ENCODE measurements at regions not wholly inside any gene's neighbourhood (a gene's known extent, or its start where the extent isn't known, plus 50 kb on each side); places are given as distances from the start of the nearest gene placed in this dataset.
"Not testable (repeated sequence)": the region's sequence is repeated elsewhere in the genome, so short reads cannot be mapped to it uniquely, and the experiment has no call there.

- no peak for DNase-seq
Observed at GRCh38 chr1:38208716-38209632, 162.4 kb upstream of the POU3F1 start.

GRCh38 chr1:38207906-38208305 lies 161.3 kb upstream of the POU3F1 start:
- no peak for DNase-seq

GRCh38 chr1:38207275-38207674 lies 160.7 kb upstream of the POU3F1 start:
- DNase-seq: no peak

GRCh38 chr1:38204698-38205097 lies 158.1 kb upstream of the POU3F1 start:
- no peak for DNase-seq

GRCh38 chr1:38203441-38203840 lies 156.8 kb upstream of the POU3F1 start:
- DNase-seq: no peak

- no peak for DNase-seq
Observed at GRCh38 chr1:38201431-38201830, 154.8 kb upstream of the POU3F1 start.

GRCh38 chr1:38198621-38199020 lies 152.0 kb upstream of the POU3F1 start:
- no peak for DNase-seq

- DNase-seq: no peak
Observed at GRCh38 chr1:38198099-38198498, 151.5 kb upstream of the POU3F1 start.

- DNase-seq: no peak
Observed at GRCh38 chr1:38197312-38198061, 150.9 kb upstream of the POU3F1 start.

- peak in 1 of 4 experiments; percentile 7 for DNase-seq
Observed at GRCh38 chr1:38194472-38194871, 147.9 kb upstream of the POU3F1 start.

GRCh38 chr1:38193040-38193439 lies 146.4 kb upstream of the POU3F1 start:
- no peak for DNase-seq

GRCh38 chr1:38191461-38191860 lies 144.9 kb upstream of the POU3F1 start:
- DNase-seq: no peak

GRCh38 chr1:38190983-38191382 lies 144.4 kb upstream of the POU3F1 start:
- no peak for DNase-seq

GRCh38 chr1:38187552-38187951 lies 141.0 kb upstream of the POU3F1 start:
- DNase-seq: no peak

- peak; percentile 34 to 77 (median 68) for DNase-seq
Observed at GRCh38 chr1:38186566-38186965, 140.0 kb upstream of the POU3F1 start.

- DNase-seq: no peak
Observed at GRCh38 chr1:38185913-38186312, 139.3 kb upstream of the POU3F1 start.

GRCh38 chr1:38183747-38184146 lies 137.2 kb upstream of the POU3F1 start:
- DNase-seq: no peak

GRCh38 chr1:38183096-38183495 lies 136.5 kb upstream of the POU3F1 start:
- no peak for DNase-seq

GRCh38 chr1:38180388-38180787 lies 133.8 kb upstream of the POU3F1 start:
- not testable (repeated sequence) for DNase-seq

- DNase-seq: no peak
Observed at GRCh38 chr1:38179483-38179882, 132.9 kb upstream of the POU3F1 start.

GRCh38 chr1:38178216-38178615 lies 131.6 kb upstream of the POU3F1 start:
- no peak for DNase-seq

- DNase-seq: no peak
Observed at GRCh38 chr1:38175121-38175520, 128.5 kb upstream of the POU3F1 start.

- DNase-seq: peak; percentile 8 to 46 (median 31)
Observed at GRCh38 chr1:38173848-38174247, 127.3 kb upstream of the POU3F1 start.

All from suppressor macrophage (primary cell).